GM20431 (cell line): ENCODE measurements at regions not wholly inside any gene's neighbourhood (a gene's known extent, or its start where the extent isn't known, plus 50 kb on each side); places are given as distances from the start of the nearest gene placed in this dataset.

Experiments
- in situ Hi-C: fragments of 300-500 bp; cut with MseI, MboI; formaldehyde crosslinking; loops from one replicate; pipeline ENCODE4 v1.15.0; 2020; ENCODE audit warnings: low sequenced_read_pairs; ENCODE audit not compliant: unreplicated experiment

GRCh38 chr1:29729281-29729680, 493.0 kb downstream of the PTPRU start:
- in situ Hi-C loops: no loop called here

GRCh38 chr1:29728703-29729102, 492.4 kb downstream of the PTPRU start:
- in situ Hi-C loops: no loop called here

- in situ Hi-C loops: no loop called here
These were observed 488.9 kb downstream of the PTPRU start for GRCh38 chr1:29725262-29725661.

GRCh38 chr1:29722598-29722997, 486.3 kb downstream of the PTPRU start:
- in situ Hi-C loops: no loop called here

GRCh38 chr1:29719253-29719652, 482.9 kb downstream of the PTPRU start:
- in situ Hi-C loops: no loop called here

- in situ Hi-C loops: no loop called here
These were observed 482.5 kb downstream of the PTPRU start for GRCh38 chr1:29718791-29719190.

GRCh38 chr1:29716306-29716705, 480.0 kb downstream of the PTPRU start:
- in situ Hi-C loops: no loop called here

- in situ Hi-C loops: no loop called here
These were observed 477.5 kb downstream of the PTPRU start for GRCh38 chr1:29713857-29714256.

- in situ Hi-C loops: no loop called here
These were observed 476.5 kb downstream of the PTPRU start for GRCh38 chr1:29712801-29713200.

GRCh38 chr1:29712284-29712651, 475.9 kb downstream of the PTPRU start:
- in situ Hi-C loops: no loop called here

- in situ Hi-C loops: no loop called here
These were observed 475.4 kb downstream of the PTPRU start for GRCh38 chr1:29711582-29712283.

- in situ Hi-C loops: no loop called here
These were observed 473.5 kb downstream of the PTPRU start for GRCh38 chr1:29709704-29710280.

- in situ Hi-C loops: no loop called here
These were observed 472.7 kb downstream of the PTPRU start for GRCh38 chr1:29708796-29709703.

- in situ Hi-C loops: no loop called here
These were observed 472.1 kb downstream of the PTPRU start for GRCh38 chr1:29708381-29708780.

- in situ Hi-C loops: no loop called here
These were observed 471.5 kb downstream of the PTPRU start for GRCh38 chr1:29707796-29708195.

GRCh38 chr1:29706936-29707335, 470.6 kb downstream of the PTPRU start:
- in situ Hi-C loops: no loop called here

- in situ Hi-C loops: no loop called here
These were observed 468.1 kb downstream of the PTPRU start for GRCh38 chr1:29704430-29704829.

- in situ Hi-C loops: no loop called here
These were observed 467.5 kb downstream of the PTPRU start for GRCh38 chr1:29703596-29704370.

GRCh38 chr1:29700491-29700890, 464.2 kb downstream of the PTPRU start:
- in situ Hi-C loops: no loop called here

- in situ Hi-C loops: no loop called here
These were observed 462.3 kb downstream of the PTPRU start for GRCh38 chr1:29698626-29699025.
